PC-3 (cell line): ENCODE measurements at regions not wholly inside any gene's neighbourhood (a gene's known extent, or its start where the extent isn't known, plus 50 kb on each side); places are given as distances from the start of the nearest gene placed in this dataset.

Experiments used
- ATAC-seq: fragments of 200-7000 bp; cut with Tn5 transposase; 2 replicates; pipeline ENCODE4 v1.9.1; 2020; ENCODE audit warnings: mild to moderate bottlenecking, moderate library complexity
- BruUV-seq: library from RNA; stranded (reverse); fragments of 400-500 nt; replicated peaks from 2 replicates; lab custom pipeline; 2021; lab: Mats Ljungman, UMichigan
- CTCF ChIA-PET: fragments of 300-600 bp; sonication (Branson Sonifier 250); formaldehyde crosslinking; loops from one replicate; lab custom pipeline; 2022; ENCODE audit warnings: antibody characterized with exemption; lab: Charles Lee
- POLR2A ChIA-PET: fragments of 300-600 bp; sonication (Branson Sonifier 250); formaldehyde crosslinking; loops from one replicate; lab custom pipeline; 2022; ENCODE audit warnings: antibody characterized with exemption; ENCODE audit not compliant: unreplicated experiment; lab: Charles Lee
- DNase-seq: peaks from one replicate; pipeline ENCODE4 v3.0.0-alpha.2; 2015
- H2AFZ ChIP-seq: fragments of 300-600 bp; sonication (generic); 2 replicates; pipeline ENCODE4 v1.6.0; 2016; ENCODE audit warnings: antibody characterized with exemption, low read length
- H3F3A ChIP-seq: fragments of 300-600 bp; sonication (generic); one replicate; pipeline ENCODE4 v1.6.0; 2017; ENCODE audit warnings: antibody characterized with exemption, low read length, control low read depth, mild to moderate bottlenecking; ENCODE audit not compliant: unreplicated experiment
- H3K27ac ChIP-seq: fragments of 300-600 bp; sonication (generic); 2 replicates; pipeline ENCODE4 v1.5.1; 2016; ENCODE audit warnings: mild to moderate bottlenecking, low read length
- H3K27me3 ChIP-seq: fragments of 300-600 bp; sonication (generic); 2 replicates; pipeline ENCODE4 v1.6.1; 2016; ENCODE audit warnings: low read length, mixed read lengths
- H3K36me3 ChIP-seq: fragments of 300-600 bp; sonication (generic); 2 replicates; pipeline ENCODE4 v1.6.1; 2016; ENCODE audit warnings: low read depth, mixed run types, low read length, mixed read lengths
- H3K4me1 ChIP-seq: fragments of 300-600 bp; sonication (generic); 2 replicates; pipeline ENCODE4 v1.5.1; 2016; ENCODE audit warnings: low read length; ENCODE audit not compliant: insufficient read depth
- H3K4me2 ChIP-seq: fragments of 300-600 bp; sonication (generic); 2 replicates; pipeline ENCODE4 v1.6.0; 2016; ENCODE audit warnings: low read length
- H3K4me3 ChIP-seq: fragments of 300-600 bp; sonication (generic); 2 replicates; pipeline ENCODE4 v1.5.1; 2016; ENCODE audit warnings: mild to moderate bottlenecking, low read length, mixed read lengths
- H3K79me2 ChIP-seq: fragments of 300-600 bp; sonication (generic); 2 replicates; pipeline ENCODE4 v1.6.1; 2017; ENCODE audit warnings: low read length, mixed read lengths
- H3K9ac ChIP-seq: fragments of 300-600 bp; sonication (generic); 2 replicates; pipeline ENCODE4 v1.6.0; 2016; ENCODE audit warnings: mild to moderate bottlenecking, low read length
- H3K9me2 ChIP-seq: fragments of 300-600 bp; sonication (generic); replicated peaks from 2 replicates; pipeline ENCODE4 v1.6.1; 2016; ENCODE audit warnings: mixed run types, low read length, mixed read lengths
- H3K9me3 ChIP-seq: fragments of 300-600 bp; sonication (generic); 2 replicates; pipeline ENCODE4 v1.6.1; 2016; ENCODE audit warnings: low read length, mixed read lengths
- H4K20me1 ChIP-seq: fragments of 300-600 bp; sonication (generic); 2 replicates; pipeline ENCODE4 v1.6.1; 2016; ENCODE audit warnings: low read length, mixed read lengths
- EZH2 ChIP-seq: fragments of 300-600 bp; sonication (generic); IDR thresholded peaks from one replicate; pipeline ENCODE4 v1.6.1; 2017; ENCODE audit warnings: antibody characterized with exemption, mild to moderate bottlenecking, low read length; ENCODE audit not compliant: unreplicated experiment
- EZH2phosphoT487 ChIP-seq: fragments of 300-600 bp; sonication (generic); IDR thresholded peaks from 2 replicates; pipeline ENCODE4 v1.6.1; 2018; ENCODE audit warnings: mild to moderate bottlenecking, antibody characterized with exemption, low read length, borderline replicate concordance
- intact Hi-C: fragments of 100-400 bp; cut with micrococcal nuclease; formaldehyde crosslinking; loops from 2 replicates; pipeline ENCODE4 v1.9.0; 2023
- TF ChIP-seq, protein P1 (sequence below): fragments of 300-600 bp; sonication (generic); conservative IDR thresholded peaks from 2 replicates; pipeline ENCODE4 v1.5.1; 2017; ENCODE audit warnings: antibody characterized with exemption, low read depth, mild to moderate bottlenecking, low read length

DNA sequence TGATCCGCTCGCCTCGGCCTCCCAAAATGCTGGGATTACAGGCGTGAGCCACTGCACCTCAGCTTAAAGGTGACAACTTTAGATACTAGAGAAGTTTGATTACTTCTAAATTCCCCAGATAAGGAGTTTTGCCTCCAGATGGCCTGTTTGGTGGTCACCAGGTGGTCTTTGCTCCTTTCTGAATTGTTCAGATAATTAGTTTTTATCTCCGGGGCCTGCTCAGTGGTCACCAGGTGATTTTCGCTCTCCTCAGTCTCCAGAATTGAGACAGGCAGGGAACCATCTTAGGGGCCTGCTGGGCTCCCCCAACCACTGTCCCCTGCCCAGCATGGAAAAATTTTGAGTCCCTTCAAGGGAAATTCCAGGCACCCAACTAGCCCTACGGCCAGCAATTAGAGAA is 62.6 kb downstream of the GPR6 start:
- no peaks in the 10 kb centered on the region for H3F3A ChIP-seq
- POLR2A ChIA-PET, result no interaction called here
- H3K79me2 ChIP-seq, result no peaks in the 10 kb centered on the region
- no peak overlapping the region for H3K4me3 ChIP-seq
- no peaks in the 10 kb centered on the region for H3K27me3 ChIP-seq
- H3K9me2 ChIP-seq, result no peaks in the 10 kb centered on the region
- H3K9ac ChIP-seq, result no peak overlapping the region
- H4K20me1 ChIP-seq, result no peaks in the 10 kb centered on the region
- ATAC-seq (no peak), DNase-seq (no peak)
- H2AFZ ChIP-seq, result no peak overlapping the region
- TF ChIP-seq, protein P1, sequence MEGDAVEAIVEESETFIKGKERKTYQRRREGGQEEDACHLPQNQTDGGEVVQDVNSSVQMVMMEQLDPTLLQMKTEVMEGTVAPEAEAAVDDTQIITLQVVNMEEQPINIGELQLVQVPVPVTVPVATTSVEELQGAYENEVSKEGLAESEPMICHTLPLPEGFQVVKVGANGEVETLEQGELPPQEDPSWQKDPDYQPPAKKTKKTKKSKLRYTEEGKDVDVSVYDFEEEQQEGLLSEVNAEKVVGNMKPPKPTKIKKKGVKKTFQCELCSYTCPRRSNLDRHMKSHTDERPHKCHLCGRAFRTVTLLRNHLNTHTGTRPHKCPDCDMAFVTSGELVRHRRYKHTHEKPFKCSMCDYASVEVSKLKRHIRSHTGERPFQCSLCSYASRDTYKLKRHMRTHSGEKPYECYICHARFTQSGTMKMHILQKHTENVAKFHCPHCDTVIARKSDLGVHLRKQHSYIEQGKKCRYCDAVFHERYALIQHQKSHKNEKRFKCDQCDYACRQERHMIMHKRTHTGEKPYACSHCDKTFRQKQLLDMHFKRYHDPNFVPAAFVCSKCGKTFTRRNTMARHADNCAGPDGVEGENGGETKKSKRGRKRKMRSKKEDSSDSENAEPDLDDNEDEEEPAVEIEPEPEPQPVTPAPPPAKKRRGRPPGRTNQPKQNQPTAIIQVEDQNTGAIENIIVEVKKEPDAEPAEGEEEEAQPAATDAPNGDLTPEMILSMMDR, result no peak
- TF ChIP-seq EZH2 (no peak), EZH2phosphoT487 (no peak)
- intact Hi-C loops, result loop anchor here (5.0 kb wide), 1 partner anchor 352 kb away; no protein-coding TSS in a partner anchor
- H3K36me3 ChIP-seq, result no peaks in the 10 kb centered on the region; the same call in 1 of the 2 replicates
- no peaks in the 10 kb centered on the region for H3K9me3 ChIP-seq
- peaks cover 5% of the 10 kb centered on the region for H3K4me1 ChIP-seq
- H3K27ac ChIP-seq, result no peak overlapping the region
- CTCF ChIA-PET, result interaction anchor here (1.8 to 2.1 kb wide), 2 partner anchors 338 to 445 kb away, joined by 9 to 31 read pairs; no protein-coding TSS in a partner anchor
- H3K4me2 ChIP-seq, result no peak overlapping the region
- no TSS peak for BruUV-seq

DNA sequence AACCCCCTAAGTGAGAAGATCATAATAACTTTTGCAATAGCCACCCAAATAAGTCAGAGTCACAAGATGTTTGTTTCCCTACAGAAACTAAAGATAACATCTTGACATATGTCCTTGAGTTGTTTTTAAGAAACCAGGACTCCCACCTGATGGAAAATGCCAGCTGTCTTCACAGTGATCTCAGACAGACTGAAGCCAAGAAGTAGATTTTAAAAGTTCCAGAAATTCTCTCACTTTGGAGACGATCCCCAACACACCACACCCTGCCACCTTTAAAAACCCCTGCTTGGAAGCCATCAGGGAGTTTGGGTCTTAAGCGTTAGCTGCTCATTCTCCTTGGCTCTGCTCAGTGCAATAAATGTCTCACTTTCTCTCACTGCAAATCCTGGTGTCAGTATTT is 63.0 kb downstream of the GPR6 start:
- H3K27ac ChIP-seq, result no peak overlapping the region
- DNase-seq, result no peak
- H3F3A ChIP-seq, result no peaks in the 10 kb centered on the region
- BruUV-seq, result no TSS peak
- no peak overlapping the region for H3K4me3 ChIP-seq
- H2AFZ ChIP-seq, result no peak overlapping the region
- no peak for ATAC-seq
- POLR2A ChIA-PET, result no interaction called here
- TF ChIP-seq EZH2phosphoT487 (no peak), EZH2 (no peak)
- TF ChIP-seq, protein P1, result no peak
- no peaks in the 10 kb centered on the region for H3K27me3 ChIP-seq
- CTCF ChIA-PET, result no interaction called here
- no peaks in the 10 kb centered on the region; the same call in 1 of the 2 replicates for H3K36me3 ChIP-seq
- H3K4me1 ChIP-seq, result peaks cover 5% of the 10 kb centered on the region
- no peaks in the 10 kb centered on the region for H4K20me1 ChIP-seq
- intact Hi-C loops, result loop anchor here (5.0 kb wide), 1 partner anchor 351 kb away; no protein-coding TSS in a partner anchor
- H3K79me2 ChIP-seq, result no peaks in the 10 kb centered on the region
- H3K4me2 ChIP-seq, result no peak overlapping the region
- no peaks in the 10 kb centered on the region for H3K9me3 ChIP-seq
- no peak overlapping the region for H3K9ac ChIP-seq
- H3K9me2 ChIP-seq, result no peaks in the 10 kb centered on the region

DNA sequence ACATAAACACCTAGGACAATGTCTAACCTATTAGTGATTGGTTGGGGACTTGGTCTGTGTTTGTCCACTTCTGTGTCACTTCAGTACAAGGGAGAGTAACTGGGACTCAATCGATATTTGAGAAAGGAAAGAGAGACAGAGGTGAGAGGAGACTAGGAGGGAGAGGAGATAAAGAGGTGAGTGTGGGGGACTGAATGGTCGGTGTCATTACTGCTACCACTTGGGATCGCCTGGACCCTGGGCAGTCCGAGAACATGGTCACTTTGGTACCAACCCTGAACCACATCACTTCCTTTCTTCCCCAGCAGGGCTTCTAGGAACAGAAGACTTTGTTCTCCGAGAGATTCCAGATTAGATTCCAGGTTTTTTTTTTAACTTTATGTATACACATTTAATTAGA is 63.7 kb downstream of the GPR6 start:
- CTCF ChIA-PET, result no interaction called here
- no peak for ATAC-seq
- no TSS peak for BruUV-seq

More for the DNA sequence above, 63.7 kb downstream of the GPR6 start:
- DNase-seq, result no peak
- Histone ChIP-seq H3K79me2 (no peaks in the 10 kb centered on the region), H3K4me2 (no peak overlapping the region), H3K36me3 (no peaks in the 10 kb centered on the region; the same call in 1 of the 2 replicates), H3K4me1 (peaks cover 5% of the 10 kb centered on the region), H3K9me2 (no peaks in the 10 kb centered on the region), H3K4me3 (no peak overlapping the region), H3F3A (no peaks in the 10 kb centered on the region), H4K20me1 (no peaks in the 10 kb centered on the region), H2AFZ (no peak overlapping the region), H3K27ac (no peak overlapping the region), H3K9ac (no peak overlapping the region), H3K27me3 (no peaks in the 10 kb centered on the region), H3K9me3 (no peaks in the 10 kb centered on the region)
- intact Hi-C loops, result loop anchor here (5.0 kb wide), 1 partner anchor 350 kb away; no protein-coding TSS in a partner anchor
- TF ChIP-seq, protein P1, result no peak
- TF ChIP-seq EZH2, result no peak
- no peak for TF ChIP-seq EZH2phosphoT487
- POLR2A ChIA-PET, result no interaction called here
